Keratinocyte (primary cell): ENCODE measurements at regions not wholly inside any gene's neighbourhood (a gene's known extent, or its start where the extent isn't known, plus 50 kb on each side); places are given as distances from the start of the nearest gene placed in this dataset.

ENCODE experiments used
- DNase-seq: peaks from one replicate; pipeline ENCODE4 v3.0.0-alpha.2; 2011; ENCODE audit warnings: low read depth, missing footprints, low spot score
- FAIRE-seq: peaks from 2 replicates; lab custom pipeline; 2011; peaks lifted over from hg19 to GRCh38; lab: Jason Lieb, UNC
- H2AFZ ChIP-seq: 2 replicates; pipeline ENCODE4 v1.6.0; 2012; ENCODE audit warnings: low read length, control low read depth, inconsistent platforms; ENCODE audit not compliant: control insufficient read depth
- H3K27ac ChIP-seq: 2 replicates; pipeline ENCODE4 v1.5.1; 2011; ENCODE audit warnings: low read length; ENCODE audit not compliant: control insufficient read depth, insufficient read depth
- H3K27me3 ChIP-seq: 3 replicates; pipeline ENCODE4 v1.6.0; 2011; ENCODE audit warnings: low read length; ENCODE audit not compliant: control insufficient read depth, insufficient read depth; ENCODE audit errors: extremely low read depth
- H3K36me3 ChIP-seq, 2 experiments: 2 replicates in 1 of 2; 3 replicates in 1 of 2; pipeline ENCODE4 v1.5.1; 2011; ENCODE audit warnings: low read length in 2 of 2, mild to moderate bottlenecking in 1 of 2; ENCODE audit not compliant: control insufficient read depth in 2 of 2, insufficient read depth in 2 of 2; ENCODE audit errors: extremely low read depth in 1 of 2
- H3K4me1 ChIP-seq: 3 replicates; pipeline ENCODE4 v1.5.1; 2011; ENCODE audit warnings: low read length; ENCODE audit not compliant: control insufficient read depth, insufficient read depth; ENCODE audit errors: extremely low read depth
- H3K4me2 ChIP-seq: 3 replicates; pipeline ENCODE4 v1.6.0; 2011; ENCODE audit warnings: low read depth, low read length; ENCODE audit not compliant: control insufficient read depth, insufficient read depth; ENCODE audit errors: extremely low read depth
- H3K4me3 ChIP-seq, 3 experiments: fragments of 200-600 bp in 1 of 3; sonication (generic) in 1 of 3; 2 replicates in 2 of 3; 3 replicates in 1 of 3; pipeline ENCODE4 v1.5.1; 2011 to 2016; ENCODE audit warnings: low read length in 3 of 3, mild to moderate bottlenecking in 3 of 3, control low read depth in 2 of 3, inconsistent platforms in 1 of 3, low read depth in 1 of 3, mixed read lengths in 1 of 3, mixed run types in 1 of 3, moderate library complexity in 1 of 3; ENCODE audit not compliant: control insufficient read depth in 2 of 3, insufficient read depth in 2 of 3; ENCODE audit errors: extremely low read depth in 1 of 3
- H3K79me2 ChIP-seq: 2 replicates; pipeline ENCODE4 v1.6.0; 2012; ENCODE audit warnings: low read length; ENCODE audit not compliant: control insufficient read depth, insufficient read depth
- H3K9ac ChIP-seq: 3 replicates; pipeline ENCODE4 v1.6.0; 2011; ENCODE audit warnings: low read length; ENCODE audit not compliant: control insufficient read depth, insufficient read depth; ENCODE audit errors: extremely low read depth
- H3K9me1 ChIP-seq: 3 replicates; pipeline ENCODE4 v1.6.0; 2011; ENCODE audit warnings: low read length; ENCODE audit not compliant: control insufficient read depth, insufficient read depth; ENCODE audit errors: extremely low read depth
- H3K9me3 ChIP-seq: 2 replicates; pipeline ENCODE4 v1.5.1; 2012; ENCODE audit warnings: low read depth, low read length; ENCODE audit not compliant: control insufficient read depth
- H4K20me1 ChIP-seq: 3 replicates; pipeline ENCODE4 v1.6.0; 2011; ENCODE audit warnings: low read length; ENCODE audit not compliant: control insufficient read depth, insufficient read depth; ENCODE audit errors: extremely low read depth
- CTCF ChIP-seq, 3 experiments: IDR thresholded peaks in 1 of 3; conservative IDR thresholded peaks in 1 of 3; optimal IDR thresholded peaks in 1 of 3; 2 replicates in 2 of 3; 3 replicates in 1 of 3; pipeline versions ENCODE3 to v1.5.1; 2011; ENCODE audit warnings: low read length in 3 of 3, mild to moderate bottlenecking in 3 of 3, moderate library complexity in 2 of 3, control low read depth in 1 of 3, inconsistent platforms in 1 of 3; ENCODE audit not compliant: insufficient read depth in 2 of 3; ENCODE audit errors: extremely low read depth in 1 of 3
- EZH2 ChIP-seq: IDR thresholded peaks from one replicate; pipeline ENCODE4 v1.6.1; 2012; ENCODE audit warnings: inconsistent platforms, mild to moderate bottlenecking, low read length, moderate library complexity
- dilution Hi-C: fragments of 300-500 bp; cut with MboI; formaldehyde crosslinking; loops from one replicate; pipeline ENCODE4 v1.7.0; 2020; ENCODE audit warnings: low sequenced_read_pairs; ENCODE audit not compliant: extremely low pct_ligation_motif_present

DNA sequence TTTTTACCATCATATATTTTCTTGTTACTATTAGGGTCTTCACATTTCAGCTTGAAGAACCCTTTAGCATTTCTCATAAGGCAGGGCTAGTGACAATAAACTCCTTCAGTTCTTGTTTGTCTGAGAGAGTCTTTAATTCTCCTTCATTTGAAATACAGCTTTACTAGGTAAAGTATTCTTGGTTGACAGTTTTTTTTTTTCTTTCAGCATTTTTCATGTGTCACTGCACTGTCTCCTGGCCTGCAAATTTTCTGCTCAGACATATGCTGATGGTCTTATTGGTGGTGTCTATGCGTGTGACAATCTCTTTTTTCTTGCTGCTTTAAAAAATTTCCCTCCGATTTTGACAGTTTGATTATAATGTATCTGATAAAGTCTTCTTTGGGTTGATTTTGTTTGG is 399.9 kb downstream of the SH3GL2 start:
- Histone ChIP-seq H3K27me3 (no peaks in the 10 kb centered on the region), H3K9ac (no peak overlapping the region), H3K4me3 (no peak overlapping the region), H4K20me1 (no peaks in the 10 kb centered on the region), H2AFZ (no peak overlapping the region), H3K9me1 (no peaks in the 10 kb centered on the region), H3K4me2 (no peak overlapping the region), H3K36me3 (no peaks in the 10 kb centered on the region), H3K79me2 (no peaks in the 10 kb centered on the region), H3K9me3 (no peaks in the 10 kb centered on the region), H3K27ac (no peak overlapping the region), H3K4me1 (no peaks in the 10 kb centered on the region)
- dilution Hi-C loops: no loop called here
- FAIRE-seq (no peak), DNase-seq (no peak)
- no peak for TF ChIP-seq CTCF (optimal IDR thresholded peaks at IDR 0.05 in 1 of 3, IDR thresholded peaks at IDR 0.05 in 1 of 3, conservative IDR thresholded peaks at IDR 0.05 in 1 of 3; ENCODE audit: extremely low read depth in 1 of 3, insufficient read depth in 2 of 3, low read length in 3 of 3)
- no peak for TF ChIP-seq EZH2

DNA sequence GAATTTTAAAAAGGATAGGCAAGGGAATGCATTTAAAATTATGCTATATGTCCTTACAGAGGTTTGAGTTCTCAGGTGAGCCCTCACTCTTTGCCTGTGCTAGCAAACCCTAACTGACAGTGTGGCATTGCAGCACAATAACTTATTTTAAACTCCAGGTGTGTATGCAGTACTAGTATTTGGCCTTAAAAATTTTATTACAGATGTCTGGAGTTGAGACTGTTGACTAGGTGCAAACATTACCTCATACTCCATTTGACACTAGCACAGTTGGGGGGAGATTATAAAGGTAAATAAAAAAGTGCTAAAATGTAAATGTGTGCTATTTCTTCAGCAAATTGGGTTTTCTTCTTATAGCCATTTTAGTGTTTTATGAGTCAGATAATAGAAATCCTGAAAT is 407.7 kb downstream of the SH3GL2 start:
- H3K9ac ChIP-seq: no peak overlapping the region
- dilution Hi-C loops: no loop called here
- H3K79me2 ChIP-seq: no peaks in the 10 kb centered on the region
- H3K4me2 ChIP-seq: no peak overlapping the region
- no peak for TF ChIP-seq CTCF (optimal IDR thresholded peaks at IDR 0.05 in 1 of 3, IDR thresholded peaks at IDR 0.05 in 1 of 3, conservative IDR thresholded peaks at IDR 0.05 in 1 of 3; ENCODE audit: extremely low read depth in 1 of 3, insufficient read depth in 2 of 3, low read length in 3 of 3)
- TF ChIP-seq EZH2: no peak
- H3K4me1 ChIP-seq: no peaks in the 10 kb centered on the region
- H3K9me3 ChIP-seq: no peaks in the 10 kb centered on the region
- H4K20me1 ChIP-seq: no peaks in the 10 kb centered on the region
- H3K9me1 ChIP-seq: no peaks in the 10 kb centered on the region
- H3K4me3 ChIP-seq: no peak overlapping the region
- H2AFZ ChIP-seq: no peak overlapping the region
- FAIRE-seq (no peak), DNase-seq (no peak)
- no peak overlapping the region for H3K27ac ChIP-seq
- no peaks in the 10 kb centered on the region for H3K27me3 ChIP-seq
- no peaks in the 10 kb centered on the region for H3K36me3 ChIP-seq
